RKO (cell line): ENCODE measurements at regions not wholly inside any gene's neighbourhood (a gene's known extent, or its start where the extent isn't known, plus 50 kb on each side); places are given as distances from the start of the nearest gene placed in this dataset.

Experiments used
- DNase-seq: peaks from one replicate; pipeline ENCODE4 v3.0.0-alpha.2; 2016; ENCODE audit warnings: low spot score

DNA sequence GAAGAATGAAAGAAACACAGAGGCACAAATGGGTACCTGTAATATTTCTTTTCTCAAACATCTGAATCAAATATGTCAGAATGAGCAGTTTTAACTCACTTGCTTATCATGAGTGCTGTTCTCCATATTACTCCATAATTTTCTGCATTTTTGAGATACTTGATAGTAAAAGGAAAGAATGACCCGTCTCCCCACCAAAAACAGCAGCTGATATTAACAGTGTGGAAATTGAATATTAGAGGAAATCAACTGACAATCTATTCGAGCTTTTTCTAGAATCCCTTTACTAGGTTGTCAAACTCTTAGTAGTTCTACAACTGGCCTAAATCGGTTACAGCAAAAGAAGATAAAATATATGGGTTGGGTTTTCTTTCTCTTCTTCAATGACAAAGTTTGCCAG is 49.9 kb upstream of the HELT start:
- no peak for DNase-seq
